IMR-90 (cell line): ENCODE measurements at regions not wholly inside any gene's neighbourhood (a gene's known extent, or its start where the extent isn't known, plus 50 kb on each side); places are given as distances from the start of the nearest gene placed in this dataset.

Experiments used
- ATAC-seq: fragments of 200-7000 bp; cut with Tn5 transposase; 2 replicates; pipeline ENCODE4 v1.9.1; 2020; ENCODE audit warnings: low read depth, mild to moderate bottlenecking, moderate library complexity
- BruUV-seq: library from RNA; stranded (reverse); fragments of 400-500 nt; replicated peaks from 2 replicates; lab custom pipeline; 2021; lab: Mats Ljungman, UMichigan
- CTCF ChIA-PET: fragments of 300-600 bp; formaldehyde crosslinking; extraction: SDS; loops from one replicate; lab custom pipeline; 2021; ENCODE audit warnings: antibody characterized with exemption; lab: Yijun Ruan, JAX
- POLR2A ChIA-PET: fragments of 300-600 bp; sonication (Branson Sonifier 250); formaldehyde crosslinking; loops from one replicate; lab custom pipeline; 2022; ENCODE audit warnings: antibody characterized with exemption; ENCODE audit not compliant: unreplicated experiment; lab: Charles Lee
- DNase-seq: peaks from one replicate; pipeline ENCODE4 v3.0.0; 2013
- H2AFZ ChIP-seq: replicated peaks from 2 replicates; pipeline ENCODE3; 2013; ENCODE audit warnings: low read length, mild to moderate bottlenecking; ENCODE audit not compliant: poor library complexity
- H2AK5ac ChIP-seq: 2 replicates; pipeline ENCODE4 v1.6.1; 2013; ENCODE audit warnings: low read depth, low read length, inconsistent platforms
- H2AK9ac ChIP-seq: replicated peaks from 2 replicates; pipeline ENCODE3; 2013; ENCODE audit warnings: mild to moderate bottlenecking, low read depth, low read length, moderate library complexity; ENCODE audit not compliant: poor library complexity
- H2BK120ac ChIP-seq: 2 replicates; pipeline ENCODE4 v1.6.1; 2013; ENCODE audit warnings: low read depth, low read length, inconsistent platforms
- H2BK15ac ChIP-seq: 3 replicates; pipeline ENCODE4 v1.6.1; 2013; ENCODE audit warnings: low read depth, low read length, inconsistent platforms
- H2BK20ac ChIP-seq: 2 replicates; pipeline ENCODE4 v1.6.1; 2013; ENCODE audit warnings: low read depth, mild to moderate bottlenecking, inconsistent platforms, low read length, moderate library complexity
- H2BK5ac ChIP-seq: 2 replicates; pipeline ENCODE4 v1.6.1; 2013; ENCODE audit warnings: mild to moderate bottlenecking, low read depth, low read length, inconsistent platforms; ENCODE audit not compliant: poor library complexity, severe bottlenecking
- H3K14ac ChIP-seq: replicated peaks from 2 replicates; pipeline ENCODE4 v1.6.1; 2013; ENCODE audit warnings: low read depth, low read length, inconsistent platforms
- H3K18ac ChIP-seq: 2 replicates; pipeline ENCODE4 v1.6.1; 2013; ENCODE audit warnings: low read depth, low read length, control low read depth
- H3K23ac ChIP-seq: 2 replicates; pipeline ENCODE4 v1.6.1; 2013; ENCODE audit warnings: low read depth, low read length, inconsistent platforms
- H3K27ac ChIP-seq: 2 replicates; pipeline ENCODE4 v1.5.1; 2013; ENCODE audit warnings: mild to moderate bottlenecking, control low read depth, low read length; ENCODE audit not compliant: insufficient read depth
- H3K27me3 ChIP-seq: 2 replicates; pipeline ENCODE4 v1.6.1; 2013; ENCODE audit warnings: low read length; ENCODE audit not compliant: control insufficient read depth, insufficient read depth
- H3K36me3 ChIP-seq: 2 replicates; pipeline ENCODE4 v1.6.1; 2013; ENCODE audit warnings: low read length, mixed read lengths; ENCODE audit not compliant: control insufficient read depth, insufficient read depth
- H3K4ac ChIP-seq: 2 replicates; pipeline ENCODE4 v1.6.1; 2013; ENCODE audit warnings: low read depth, low read length, inconsistent platforms
- H3K4me1 ChIP-seq: 2 replicates; pipeline ENCODE4 v1.6.1; 2013; ENCODE audit warnings: low read length, mixed read lengths; ENCODE audit not compliant: control insufficient read depth, insufficient read depth
- H3K4me2 ChIP-seq: 2 replicates; pipeline ENCODE4 v1.6.1; 2013; ENCODE audit warnings: low read depth, mild to moderate bottlenecking, control low read depth, low read length, moderate library complexity
- H3K4me3 ChIP-seq: 2 replicates; pipeline ENCODE4 v1.5.1; 2013; ENCODE audit warnings: low read depth, mild to moderate bottlenecking, control low read depth, low read length, moderate library complexity; ENCODE audit not compliant: insufficient read depth
- H3K56ac ChIP-seq: 2 replicates; pipeline ENCODE4 v1.6.1; 2013; ENCODE audit warnings: low read length, inconsistent platforms; ENCODE audit not compliant: insufficient read depth; ENCODE audit errors: extremely low read depth
- H3K79me1 ChIP-seq, 2 experiments: 2 replicates each; pipeline ENCODE4 v1.6.1; 2013; ENCODE audit warnings: low read length in 2 of 2, inconsistent platforms in 1 of 2, low read depth in 1 of 2
- H3K9ac ChIP-seq: 2 replicates; pipeline ENCODE4 v1.6.1; 2013; ENCODE audit warnings: low read depth, low read length, control low read depth
- H3K9me1 ChIP-seq: 2 replicates; pipeline ENCODE4 v1.6.1; 2013; ENCODE audit warnings: low read length, inconsistent platforms; ENCODE audit not compliant: insufficient read depth
- H3K9me3 ChIP-seq: 2 replicates; pipeline ENCODE4 v1.6.1; 2013; ENCODE audit warnings: low read length; ENCODE audit not compliant: control insufficient read depth, insufficient read depth
- H4K20me1 ChIP-seq: 2 replicates; pipeline ENCODE4 v1.6.1; 2013; ENCODE audit warnings: low read length, inconsistent platforms; ENCODE audit not compliant: insufficient read depth
- H4K5ac ChIP-seq: 2 replicates; pipeline ENCODE4 v1.6.1; 2013; ENCODE audit warnings: mild to moderate bottlenecking, low read depth, low read length, control low read depth
- H4K8ac ChIP-seq, 2 experiments: 2 replicates each; pipeline ENCODE4 v1.6.1; 2013; ENCODE audit warnings: low read depth in 2 of 2, low read length in 2 of 2, control low read depth in 1 of 2, inconsistent platforms in 1 of 2
- H4K91ac ChIP-seq: 2 replicates; pipeline ENCODE4 v1.6.1; 2013; ENCODE audit warnings: low read depth, low read length, inconsistent platforms; ENCODE audit not compliant: insufficient read depth
- BHLHE40 ChIP-seq: fragments of 150-350 bp; IDR thresholded peaks from 2 replicates; pipeline ENCODE4 v1.6.1; 2016; ENCODE audit warnings: mild to moderate bottlenecking, low read depth, low read length
- CEBPB ChIP-seq: IDR thresholded peaks from 2 replicates; pipeline ENCODE4 v1.6.1; 2012; ENCODE audit warnings: low read depth, low read length, improper control_type of control experiment
- CHD1 ChIP-seq: IDR thresholded peaks from 2 replicates; pipeline ENCODE4 v1.6.1; 2012; ENCODE audit warnings: low read depth, low read length, improper control_type of control experiment
- CTCF ChIP-seq: conservative IDR thresholded peaks from 2 replicates; pipeline ENCODE4 v1.5.1; 2012; ENCODE audit warnings: mild to moderate bottlenecking, low read depth, low read length, improper control_type of control experiment
- ELK1 ChIP-seq: fragments of 150-350 bp; IDR thresholded peaks from 2 replicates; pipeline ENCODE4 v1.6.1; 2016; ENCODE audit warnings: low read depth, mild to moderate bottlenecking, low read length, moderate library complexity, borderline replicate concordance
- FOS ChIP-seq: fragments of 150-350 bp; IDR thresholded peaks from 2 replicates; pipeline ENCODE4 v1.6.1; 2016; ENCODE audit warnings: low read depth, low read length
- MAZ ChIP-seq: IDR thresholded peaks from 2 replicates; pipeline ENCODE4 v1.6.1; 2012; ENCODE audit warnings: low read depth, mild to moderate bottlenecking, low read length, improper control_type of control experiment, moderate library complexity, borderline replicate concordance
- MXI1 ChIP-seq: IDR thresholded peaks from 2 replicates; pipeline ENCODE4 v1.6.1; 2012; ENCODE audit warnings: low read depth, mild to moderate bottlenecking, low read length, moderate library complexity, borderline replicate concordance
- NFE2L2 ChIP-seq: fragments of 150-350 bp; IDR thresholded peaks from 2 replicates; pipeline ENCODE4 v1.6.1; 2016; ENCODE audit warnings: low read depth, mild to moderate bottlenecking, low read length
- POLR2A ChIP-seq: IDR thresholded peaks from 2 replicates; pipeline ENCODE4 v1.6.1; 2012; ENCODE audit warnings: mild to moderate bottlenecking, low read depth, low read length
- RAD21 ChIP-seq: IDR thresholded peaks from 2 replicates; pipeline ENCODE4 v1.6.1; 2012; ENCODE audit warnings: low read length, improper control_type of control experiment
- RCOR1 ChIP-seq: IDR thresholded peaks from 2 replicates; pipeline ENCODE4 v1.6.1; 2012; ENCODE audit warnings: mild to moderate bottlenecking, low read length, improper control_type of control experiment; ENCODE audit not compliant: insufficient replicate concordance
- RFX5 ChIP-seq: IDR thresholded peaks from 2 replicates; pipeline ENCODE4 v1.8.0; 2012; ENCODE audit warnings: low read depth, mild to moderate bottlenecking, low read length, moderate library complexity
- SMC3 ChIP-seq: fragments of 150-350 bp; IDR thresholded peaks from 2 replicates; pipeline ENCODE4 v1.6.1; 2016; ENCODE audit warnings: low read depth, mild to moderate bottlenecking, antibody characterized with exemption, low read length, moderate library complexity
- USF2 ChIP-seq: fragments of 150-350 bp; IDR thresholded peaks from 2 replicates; pipeline ENCODE4 v1.6.1; 2017; ENCODE audit warnings: mild to moderate bottlenecking, antibody characterized with exemption, low read length, low read depth
- WGBS, 2 experiments: methylation state at CpG; one replicate each; pipeline versions ENCODE4 v1.1.5 to v1.1.7; 2013; ENCODE audit warnings: missing lambda C conversion rate in 2 of 2; ENCODE audit not compliant: insufficient read length in 1 of 2; ENCODE audit errors: extremely low coverage in 2 of 2; 5-methylcytosine and 5-hydroxymethylcytosine counted together
- dilution Hi-C: fragments of 300-500 bp; cut with HindIII; formaldehyde crosslinking; loops from one replicate; pipeline ENCODE4 v1.14.3; 2018; ENCODE audit warnings: low sequenced_read_pairs; ENCODE audit not compliant: unreplicated experiment
- in situ Hi-C: fragments of 300-500 bp; cut with MboI; formaldehyde crosslinking; loops from 3 replicates; pipeline ENCODE4 v1.14.3; 2019; ENCODE audit warnings: low sequenced_read_pairs, inconsistent platforms, mixed read lengths
- intact Hi-C: fragments of 100-400 bp; cut with micrococcal nuclease; formaldehyde crosslinking; loops from 2 replicates; pipeline ENCODE4 v1.10.0; 2022

GRCh38 chrX:81708487-81708886 is 506.6 kb downstream of the SH3BGRL start:
- Histone ChIP-seq H2BK120ac (no peak overlapping the region), H3K79me1 (no peaks in the 10 kb centered on the region), H3K27me3 (no peaks in the 10 kb centered on the region), H2BK5ac (no peak overlapping the region), H4K5ac (no peak overlapping the region), H3K18ac (no peak overlapping the region), H4K91ac (no peak overlapping the region), H3K9ac (no peak overlapping the region), H3K36me3 (no peaks in the 10 kb centered on the region), H2AK9ac (no peak overlapping the region), H2BK15ac (no peak overlapping the region), H3K14ac (no peak overlapping the region), H3K4ac (no peak overlapping the region), H2BK20ac (no peak overlapping the region), H4K20me1 (no peaks in the 10 kb centered on the region), H3K56ac (no peak overlapping the region), H4K8ac (no peak overlapping the region), H2AK5ac (no peak overlapping the region), H3K4me1 (no peaks in the 10 kb centered on the region), H2AFZ (no peak overlapping the region), H3K23ac (no peak overlapping the region), H3K4me2 (no peak overlapping the region), H3K27ac (no peak overlapping the region), H3K9me1 (no peaks in the 10 kb centered on the region), H3K9me3 (no peaks in the 10 kb centered on the region), H3K4me3 (no peak overlapping the region)
- ATAC-seq (no peak), DNase-seq (no peak)
- WGBS, 2 experiments = no CpG with 5 or more reads among the region's 3 CpGs
- BruUV-seq = no TSS peak
- in situ Hi-C loops (no loop called here), intact Hi-C loops (no loop called here), dilution Hi-C loops (no loop called here)
- CTCF ChIA-PET = no interaction called here
- TF ChIP-seq RAD21 (no peak), MXI1 (no peak), SMC3 (no peak), CEBPB (no peak), CTCF (no peak), POLR2A (no peak), RFX5 (no peak), FOS (no peak), NFE2L2 (no peak), USF2 (no peak), ELK1 (no peak), CHD1 (no peak), RCOR1 (no peak), MAZ (no peak), BHLHE40 (no peak)
- POLR2A ChIA-PET = no interaction called here
